Peyer's patch (tissue), 4 donors: ENCODE measurements at regions not wholly inside any gene's neighbourhood (a gene's known extent, or its start where the extent isn't known, plus 50 kb on each side); places are given as distances from the start of the nearest gene placed in this dataset.

Experiments
- POLR2A ChIP-seq, 2 donors: fragments of 450-650 bp; IDR thresholded peaks; one replicate each; pipeline ENCODE4 v1.5.1; 2017; ENCODE audit warnings: antibody characterized with exemption in 2 of 2, mild to moderate bottlenecking in 2 of 2, moderate library complexity in 2 of 2
- TF ChIP-seq, protein P1 (sequence below), 6 experiments: fragments of 450-650 bp in 4 of 6; fragments of 200-600 bp in 2 of 6; sonication (generic) in 1 of 6; IDR thresholded peaks; one replicate each; pipeline ENCODE4 v1.5.1; 2017 to 2019; ENCODE audit warnings: antibody characterized with exemption in 6 of 6, mild to moderate bottlenecking in 3 of 6, moderate library complexity in 1 of 6

DNA sequence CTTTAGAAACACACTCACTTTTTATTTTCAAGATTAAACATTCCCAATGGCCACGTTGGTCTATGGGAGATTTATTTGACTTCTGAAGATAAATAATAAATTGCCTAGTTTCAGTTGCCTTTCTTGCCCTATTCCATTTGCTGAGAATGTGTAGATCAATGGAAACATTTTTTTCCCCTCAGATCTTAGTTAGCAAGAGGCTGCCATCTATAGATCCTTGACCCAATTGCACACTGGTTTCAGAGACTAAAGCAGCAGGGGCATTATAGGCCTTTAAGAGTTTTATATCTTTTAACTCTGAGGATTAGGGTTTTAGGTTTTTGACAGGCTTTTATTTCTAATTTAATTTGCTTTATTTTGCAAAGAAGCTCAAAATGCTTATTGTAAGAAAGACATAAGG is 163.2 kb upstream of the GPR26 start:
- TF ChIP-seq, protein P1, sequence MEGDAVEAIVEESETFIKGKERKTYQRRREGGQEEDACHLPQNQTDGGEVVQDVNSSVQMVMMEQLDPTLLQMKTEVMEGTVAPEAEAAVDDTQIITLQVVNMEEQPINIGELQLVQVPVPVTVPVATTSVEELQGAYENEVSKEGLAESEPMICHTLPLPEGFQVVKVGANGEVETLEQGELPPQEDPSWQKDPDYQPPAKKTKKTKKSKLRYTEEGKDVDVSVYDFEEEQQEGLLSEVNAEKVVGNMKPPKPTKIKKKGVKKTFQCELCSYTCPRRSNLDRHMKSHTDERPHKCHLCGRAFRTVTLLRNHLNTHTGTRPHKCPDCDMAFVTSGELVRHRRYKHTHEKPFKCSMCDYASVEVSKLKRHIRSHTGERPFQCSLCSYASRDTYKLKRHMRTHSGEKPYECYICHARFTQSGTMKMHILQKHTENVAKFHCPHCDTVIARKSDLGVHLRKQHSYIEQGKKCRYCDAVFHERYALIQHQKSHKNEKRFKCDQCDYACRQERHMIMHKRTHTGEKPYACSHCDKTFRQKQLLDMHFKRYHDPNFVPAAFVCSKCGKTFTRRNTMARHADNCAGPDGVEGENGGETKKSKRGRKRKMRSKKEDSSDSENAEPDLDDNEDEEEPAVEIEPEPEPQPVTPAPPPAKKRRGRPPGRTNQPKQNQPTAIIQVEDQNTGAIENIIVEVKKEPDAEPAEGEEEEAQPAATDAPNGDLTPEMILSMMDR (IDR thresholded peaks at IDR 0.05): no peak
- no peak for TF ChIP-seq POLR2A (IDR thresholded peaks at IDR 0.05)
